ENCODE measurements at regions not wholly inside any gene's neighbourhood (a gene's known extent, or its start where the extent isn't known, plus 50 kb on each side); places are given as distances from the start of the nearest gene placed in this dataset.

GRCh38 chr12:102535306-102535705 is 54.9 kb upstream of the IGF1 start:
- DNase-seq (ENCODE audit: low read depth): no peak

DNA sequence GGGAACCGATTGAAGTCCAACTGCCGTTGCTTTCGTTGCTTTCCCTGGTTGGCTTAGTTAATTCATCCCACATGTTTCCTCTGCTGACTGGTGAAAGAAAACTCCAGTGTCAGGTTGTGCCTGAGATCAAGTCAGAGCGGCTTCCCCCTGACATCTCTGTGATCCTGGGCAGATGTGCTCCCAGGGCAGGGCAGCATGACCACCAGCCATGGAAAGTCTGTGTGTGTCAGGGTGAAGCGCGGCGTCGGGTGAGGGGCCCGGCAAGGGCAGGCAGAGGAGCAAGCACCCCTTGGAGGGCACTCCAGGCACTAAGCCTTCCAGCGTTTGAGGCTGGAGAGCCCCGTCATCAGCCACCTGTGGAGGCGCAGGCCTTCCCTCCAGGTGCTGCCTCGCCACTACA is 54.5 kb upstream of the IGF1 start:
- DNase-seq (ENCODE audit: low read depth): no peak

GRCh38 chr12:102533483-102534215 is 53.3 kb upstream of the IGF1 start:
- DNase-seq (ENCODE audit: low read depth): no peak

Data from activated T-cell treated with anti-CD3 and anti-CD28 coated beads for 24 hours (primary cell).